ENCODE measurements at regions not wholly inside any gene's neighbourhood (a gene's known extent, or its start where the extent isn't known, plus 50 kb on each side); places are given as distances from the start of the nearest gene placed in this dataset.

- no peaks in the 10 kb centered on the region for H3K36me3 ChIP-seq (ENCODE audit: insufficient read depth, low read length, poor library complexity, severe bottlenecking)
- CTCF ChIA-PET: no interaction called here
- no peak overlapping the region for H3K4me3 ChIP-seq (ENCODE audit: low read depth, low read length, poor library complexity, severe bottlenecking)
- H3K9me3 ChIP-seq (ENCODE audit: low read depth, low read length, poor library complexity, severe bottlenecking): no peaks in the 10 kb centered on the region
- H3K27me3 ChIP-seq (replicated peaks; ENCODE audit: insufficient read depth, low read depth, low read length, poor library complexity): peaks cover 10% of the 10 kb centered on the region
- DNase-seq (ENCODE audit: low spot score): no peak
- no peaks in the 10 kb centered on the region for H3K4me1 ChIP-seq (ENCODE audit: insufficient read depth, low read length, poor library complexity, severe bottlenecking)
- intact Hi-C loops (cut with micrococcal nuclease; ENCODE audit: unreplicated experiment): no loop called here
- TF ChIP-seq, protein P1, sequence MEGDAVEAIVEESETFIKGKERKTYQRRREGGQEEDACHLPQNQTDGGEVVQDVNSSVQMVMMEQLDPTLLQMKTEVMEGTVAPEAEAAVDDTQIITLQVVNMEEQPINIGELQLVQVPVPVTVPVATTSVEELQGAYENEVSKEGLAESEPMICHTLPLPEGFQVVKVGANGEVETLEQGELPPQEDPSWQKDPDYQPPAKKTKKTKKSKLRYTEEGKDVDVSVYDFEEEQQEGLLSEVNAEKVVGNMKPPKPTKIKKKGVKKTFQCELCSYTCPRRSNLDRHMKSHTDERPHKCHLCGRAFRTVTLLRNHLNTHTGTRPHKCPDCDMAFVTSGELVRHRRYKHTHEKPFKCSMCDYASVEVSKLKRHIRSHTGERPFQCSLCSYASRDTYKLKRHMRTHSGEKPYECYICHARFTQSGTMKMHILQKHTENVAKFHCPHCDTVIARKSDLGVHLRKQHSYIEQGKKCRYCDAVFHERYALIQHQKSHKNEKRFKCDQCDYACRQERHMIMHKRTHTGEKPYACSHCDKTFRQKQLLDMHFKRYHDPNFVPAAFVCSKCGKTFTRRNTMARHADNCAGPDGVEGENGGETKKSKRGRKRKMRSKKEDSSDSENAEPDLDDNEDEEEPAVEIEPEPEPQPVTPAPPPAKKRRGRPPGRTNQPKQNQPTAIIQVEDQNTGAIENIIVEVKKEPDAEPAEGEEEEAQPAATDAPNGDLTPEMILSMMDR (conservative IDR thresholded peaks at IDR 0.05; ENCODE audit: low read depth, low read length): no peak
- TF ChIP-seq EZH2 (IDR thresholded peaks at IDR 0.05; ENCODE audit: borderline replicate concordance, low read depth, low read length, poor library complexity, severe bottlenecking): no peak
- no peak overlapping the region for H3K27ac ChIP-seq (ENCODE audit: low read depth, low read length, poor library complexity, severe bottlenecking)
- BruUV-seq (replicated peaks): no TSS peak
- POLR2A ChIA-PET (ENCODE audit: low non-redundant PET): no interaction called here
Measured at GRCh38 chr10:117609095-117609795, 66.7 kb downstream of the EMX2 start.

DNA sequence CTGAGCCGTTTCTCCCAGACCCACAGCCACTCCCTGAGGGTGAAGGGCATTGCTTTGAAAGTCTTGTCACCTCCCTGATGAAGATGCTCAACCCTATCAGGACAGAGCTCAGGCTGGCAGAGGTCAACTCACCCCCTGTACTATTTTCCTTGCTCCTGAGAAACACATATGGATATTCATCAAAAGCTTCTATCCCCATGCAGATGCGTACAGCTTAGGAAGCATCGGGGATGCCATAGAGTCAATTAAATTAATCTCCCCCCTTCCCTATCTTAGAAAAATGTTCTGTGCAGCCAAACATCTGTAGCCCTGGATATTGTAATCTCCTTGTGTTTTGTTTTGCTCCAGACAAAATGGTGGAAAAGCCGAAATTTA lies 67.2 kb downstream of the EMX2 start:
- no peaks in the 10 kb centered on the region for H3K36me3 ChIP-seq (ENCODE audit: insufficient read depth, low read length, poor library complexity, severe bottlenecking)
- H3K27ac ChIP-seq (ENCODE audit: low read depth, low read length, poor library complexity, severe bottlenecking): no peak overlapping the region
- CTCF ChIA-PET: no interaction called here
- intact Hi-C loops (cut with micrococcal nuclease; ENCODE audit: unreplicated experiment): no loop called here
- H3K4me1 ChIP-seq (ENCODE audit: insufficient read depth, low read length, poor library complexity, severe bottlenecking): no peaks in the 10 kb centered on the region
- H3K9me3 ChIP-seq (ENCODE audit: low read depth, low read length, poor library complexity, severe bottlenecking): no peaks in the 10 kb centered on the region
- peaks cover 8% of the 10 kb centered on the region for H3K27me3 ChIP-seq (replicated peaks; ENCODE audit: insufficient read depth, low read depth, low read length, poor library complexity)
- POLR2A ChIA-PET (ENCODE audit: low non-redundant PET): no interaction called here
- H3K4me3 ChIP-seq (ENCODE audit: low read depth, low read length, poor library complexity, severe bottlenecking): no peak overlapping the region
- BruUV-seq (replicated peaks): no TSS peak
- no peak for DNase-seq (ENCODE audit: low spot score)
- TF ChIP-seq, protein P1 (conservative IDR thresholded peaks at IDR 0.05; ENCODE audit: low read depth, low read length): no peak
- TF ChIP-seq EZH2 (IDR thresholded peaks at IDR 0.05; ENCODE audit: borderline replicate concordance, low read depth, low read length, poor library complexity, severe bottlenecking): no peak

DNA sequence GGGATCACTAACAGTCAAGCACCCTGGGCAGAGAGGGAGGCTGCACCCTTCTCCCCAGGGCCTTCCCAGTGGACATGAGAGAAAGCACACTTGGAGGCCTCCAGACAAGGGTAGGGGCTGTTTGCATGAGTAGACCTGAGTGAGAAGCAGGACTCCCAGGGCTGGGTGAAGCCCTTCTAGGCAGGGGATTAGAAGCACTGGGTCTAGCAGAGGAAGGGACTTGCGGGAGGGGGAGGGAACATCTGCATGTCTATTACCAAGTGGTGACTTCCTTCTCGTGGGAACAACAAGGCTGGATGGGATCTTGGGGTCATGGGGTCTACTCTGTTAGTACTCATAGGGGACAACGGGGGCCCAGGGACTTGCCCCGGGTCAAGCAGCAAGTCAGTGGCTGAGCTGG lies 67.8 kb downstream of the EMX2 start:
- BruUV-seq (replicated peaks): no TSS peak
- ChIA-PET CTCF (no interaction called here), POLR2A (ENCODE audit: low non-redundant PET) (no interaction called here)
- Histone ChIP-seq H3K9me3 (ENCODE audit: low read depth, low read length, poor library complexity, severe bottlenecking) (no peaks in the 10 kb centered on the region), H3K27ac (ENCODE audit: low read depth, low read length, poor library complexity, severe bottlenecking) (no peak overlapping the region), H3K4me3 (ENCODE audit: low read depth, low read length, poor library complexity, severe bottlenecking) (no peak overlapping the region), H3K4me1 (ENCODE audit: insufficient read depth, low read length, poor library complexity, severe bottlenecking) (no peaks in the 10 kb centered on the region), H3K36me3 (ENCODE audit: insufficient read depth, low read length, poor library complexity, severe bottlenecking) (no peaks in the 10 kb centered on the region), H3K27me3 (replicated peaks; ENCODE audit: insufficient read depth, low read depth, low read length, poor library complexity) (peaks cover 8% of the 10 kb centered on the region)
- no peak for DNase-seq (ENCODE audit: low spot score)
- intact Hi-C loops (cut with micrococcal nuclease; ENCODE audit: unreplicated experiment): no loop called here
- TF ChIP-seq, protein P1 (conservative IDR thresholded peaks at IDR 0.05; ENCODE audit: low read depth, low read length): no peak
- TF ChIP-seq EZH2 (IDR thresholded peaks at IDR 0.05; ENCODE audit: borderline replicate concordance, low read depth, low read length, poor library complexity, severe bottlenecking): no peak

Measured in A673 (cell line).